ENCODE measurements at regions not wholly inside any gene's neighbourhood (a gene's known extent, or its start where the extent isn't known, plus 50 kb on each side); places are given as distances from the start of the nearest gene placed in this dataset.

DNA sequence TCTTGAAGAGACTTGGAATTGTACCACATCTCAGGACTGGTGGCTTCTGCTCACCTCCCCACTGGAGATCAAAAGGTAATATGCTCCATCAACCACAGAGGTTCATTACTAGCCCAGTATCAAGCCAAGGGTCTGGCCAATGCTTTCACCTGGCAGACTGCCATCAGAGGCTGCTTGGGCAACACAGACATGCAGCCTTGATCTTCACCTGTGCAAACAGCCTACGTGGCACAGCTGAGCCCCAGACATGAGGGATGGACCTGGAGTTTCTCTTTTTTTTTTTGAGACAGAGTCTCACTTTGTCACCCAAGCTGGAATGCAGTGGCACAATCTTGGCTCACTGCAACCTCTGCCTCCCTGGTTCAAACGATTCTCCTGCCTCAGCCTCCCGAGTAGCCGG lies 105.6 kb upstream of the HES1 start:
- TF ChIP-seq, protein P1, sequence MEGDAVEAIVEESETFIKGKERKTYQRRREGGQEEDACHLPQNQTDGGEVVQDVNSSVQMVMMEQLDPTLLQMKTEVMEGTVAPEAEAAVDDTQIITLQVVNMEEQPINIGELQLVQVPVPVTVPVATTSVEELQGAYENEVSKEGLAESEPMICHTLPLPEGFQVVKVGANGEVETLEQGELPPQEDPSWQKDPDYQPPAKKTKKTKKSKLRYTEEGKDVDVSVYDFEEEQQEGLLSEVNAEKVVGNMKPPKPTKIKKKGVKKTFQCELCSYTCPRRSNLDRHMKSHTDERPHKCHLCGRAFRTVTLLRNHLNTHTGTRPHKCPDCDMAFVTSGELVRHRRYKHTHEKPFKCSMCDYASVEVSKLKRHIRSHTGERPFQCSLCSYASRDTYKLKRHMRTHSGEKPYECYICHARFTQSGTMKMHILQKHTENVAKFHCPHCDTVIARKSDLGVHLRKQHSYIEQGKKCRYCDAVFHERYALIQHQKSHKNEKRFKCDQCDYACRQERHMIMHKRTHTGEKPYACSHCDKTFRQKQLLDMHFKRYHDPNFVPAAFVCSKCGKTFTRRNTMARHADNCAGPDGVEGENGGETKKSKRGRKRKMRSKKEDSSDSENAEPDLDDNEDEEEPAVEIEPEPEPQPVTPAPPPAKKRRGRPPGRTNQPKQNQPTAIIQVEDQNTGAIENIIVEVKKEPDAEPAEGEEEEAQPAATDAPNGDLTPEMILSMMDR (IDR thresholded peaks at IDR 0.05; ENCODE audit: low read depth, low read length, missing input control), result no peak
- TF ChIP-seq RXRA (IDR thresholded peaks at IDR 0.05) (peak; percentile 68 to 72), TAF1 (conservative IDR thresholded peaks at IDR 0.05) (no peak), RAD21 (IDR thresholded peaks at IDR 0.05) (peak in 1 of 2 donors; percentile 52), FOXA1 (IDR thresholded peaks at IDR 0.05) (peak; percentile 29), YY1 (IDR thresholded peaks at IDR 0.05) (no peak), GABPA (IDR thresholded peaks at IDR 0.05 in 1 of 2, conservative IDR thresholded peaks at IDR 0.05 in 1 of 2) (no peak), SP1 (IDR thresholded peaks at IDR 0.05) (peak; percentile 65), HNF4G (IDR thresholded peaks at IDR 0.05) (no peak)
- TF ChIP-seq, protein P2, sequence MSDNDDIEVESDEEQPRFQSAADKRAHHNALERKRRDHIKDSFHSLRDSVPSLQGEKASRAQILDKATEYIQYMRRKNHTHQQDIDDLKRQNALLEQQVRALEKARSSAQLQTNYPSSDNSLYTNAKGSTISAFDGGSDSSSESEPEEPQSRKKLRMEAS (IDR thresholded peaks at IDR 0.05), result peak; percentile 34
- TF ChIP-seq, protein P3, sequence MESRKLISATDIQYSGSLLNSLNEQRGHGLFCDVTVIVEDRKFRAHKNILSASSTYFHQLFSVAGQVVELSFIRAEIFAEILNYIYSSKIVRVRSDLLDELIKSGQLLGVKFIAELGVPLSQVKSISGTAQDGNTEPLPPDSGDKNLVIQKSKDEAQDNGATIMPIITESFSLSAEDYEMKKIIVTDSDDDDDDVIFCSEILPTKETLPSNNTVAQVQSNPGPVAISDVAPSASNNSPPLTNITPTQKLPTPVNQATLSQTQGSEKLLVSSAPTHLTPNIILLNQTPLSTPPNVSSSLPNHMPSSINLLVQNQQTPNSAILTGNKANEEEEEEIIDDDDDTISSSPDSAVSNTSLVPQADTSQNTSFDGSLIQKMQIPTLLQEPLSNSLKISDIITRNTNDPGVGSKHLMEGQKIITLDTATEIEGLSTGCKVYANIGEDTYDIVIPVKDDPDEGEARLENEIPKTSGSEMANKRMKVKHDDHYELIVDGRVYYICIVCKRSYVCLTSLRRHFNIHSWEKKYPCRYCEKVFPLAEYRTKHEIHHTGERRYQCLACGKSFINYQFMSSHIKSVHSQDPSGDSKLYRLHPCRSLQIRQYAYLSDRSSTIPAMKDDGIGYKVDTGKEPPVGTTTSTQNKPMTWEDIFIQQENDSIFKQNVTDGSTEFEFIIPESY (IDR thresholded peaks at IDR 0.05), result no peak
- TF ChIP-seq, protein P4, sequence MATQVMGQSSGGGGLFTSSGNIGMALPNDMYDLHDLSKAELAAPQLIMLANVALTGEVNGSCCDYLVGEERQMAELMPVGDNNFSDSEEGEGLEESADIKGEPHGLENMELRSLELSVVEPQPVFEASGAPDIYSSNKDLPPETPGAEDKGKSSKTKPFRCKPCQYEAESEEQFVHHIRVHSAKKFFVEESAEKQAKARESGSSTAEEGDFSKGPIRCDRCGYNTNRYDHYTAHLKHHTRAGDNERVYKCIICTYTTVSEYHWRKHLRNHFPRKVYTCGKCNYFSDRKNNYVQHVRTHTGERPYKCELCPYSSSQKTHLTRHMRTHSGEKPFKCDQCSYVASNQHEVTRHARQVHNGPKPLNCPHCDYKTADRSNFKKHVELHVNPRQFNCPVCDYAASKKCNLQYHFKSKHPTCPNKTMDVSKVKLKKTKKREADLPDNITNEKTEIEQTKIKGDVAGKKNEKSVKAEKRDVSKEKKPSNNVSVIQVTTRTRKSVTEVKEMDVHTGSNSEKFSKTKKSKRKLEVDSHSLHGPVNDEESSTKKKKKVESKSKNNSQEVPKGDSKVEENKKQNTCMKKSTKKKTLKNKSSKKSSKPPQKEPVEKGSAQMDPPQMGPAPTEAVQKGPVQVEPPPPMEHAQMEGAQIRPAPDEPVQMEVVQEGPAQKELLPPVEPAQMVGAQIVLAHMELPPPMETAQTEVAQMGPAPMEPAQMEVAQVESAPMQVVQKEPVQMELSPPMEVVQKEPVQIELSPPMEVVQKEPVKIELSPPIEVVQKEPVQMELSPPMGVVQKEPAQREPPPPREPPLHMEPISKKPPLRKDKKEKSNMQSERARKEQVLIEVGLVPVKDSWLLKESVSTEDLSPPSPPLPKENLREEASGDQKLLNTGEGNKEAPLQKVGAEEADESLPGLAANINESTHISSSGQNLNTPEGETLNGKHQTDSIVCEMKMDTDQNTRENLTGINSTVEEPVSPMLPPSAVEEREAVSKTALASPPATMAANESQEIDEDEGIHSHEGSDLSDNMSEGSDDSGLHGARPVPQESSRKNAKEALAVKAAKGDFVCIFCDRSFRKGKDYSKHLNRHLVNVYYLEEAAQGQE (IDR thresholded peaks at IDR 0.05), result no peak

All from liver (tissue), 3 donors.